Daoy (cell line): ENCODE measurements at regions not wholly inside any gene's neighbourhood (a gene's known extent, or its start where the extent isn't known, plus 50 kb on each side); places are given as distances from the start of the nearest gene placed in this dataset.

ENCODE experiments used
- DNase-seq: peaks from one replicate; pipeline ENCODE4 v3.0.0-alpha.2; 2015; ENCODE audit warnings: low read depth

- no peak for DNase-seq
These were observed 631.0 kb upstream of the ALCAM start for GRCh38 chr3:104735691-104736090.

GRCh38 chr3:104738271-104738670, 628.4 kb upstream of the ALCAM start:
- no peak for DNase-seq

DNA sequence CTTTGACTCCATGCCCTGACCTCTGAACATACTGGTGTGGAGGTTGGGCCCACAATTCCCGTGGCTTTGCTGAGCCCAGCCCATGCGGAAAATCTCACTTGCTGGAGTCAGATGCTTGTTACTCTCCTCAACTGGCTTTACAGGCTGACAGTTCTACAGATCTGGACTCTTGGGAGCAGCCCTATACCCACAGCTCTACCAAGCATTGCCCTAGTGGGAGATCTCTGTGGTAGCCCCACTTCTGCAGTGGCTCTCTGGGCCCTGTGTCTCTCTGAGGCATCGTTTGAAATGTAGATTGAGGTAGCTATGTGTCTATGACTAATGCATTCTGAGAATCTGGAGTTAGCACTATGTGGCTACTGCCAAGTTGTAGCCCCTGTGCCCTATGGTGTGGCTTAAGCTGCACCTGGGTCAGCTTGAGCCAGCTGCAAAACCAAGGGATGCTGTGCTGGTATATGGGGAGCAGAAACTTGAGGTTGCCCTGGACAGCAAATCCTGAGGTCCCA, 625.8 kb upstream of the ALCAM start:
- no peak for DNase-seq

DNA sequence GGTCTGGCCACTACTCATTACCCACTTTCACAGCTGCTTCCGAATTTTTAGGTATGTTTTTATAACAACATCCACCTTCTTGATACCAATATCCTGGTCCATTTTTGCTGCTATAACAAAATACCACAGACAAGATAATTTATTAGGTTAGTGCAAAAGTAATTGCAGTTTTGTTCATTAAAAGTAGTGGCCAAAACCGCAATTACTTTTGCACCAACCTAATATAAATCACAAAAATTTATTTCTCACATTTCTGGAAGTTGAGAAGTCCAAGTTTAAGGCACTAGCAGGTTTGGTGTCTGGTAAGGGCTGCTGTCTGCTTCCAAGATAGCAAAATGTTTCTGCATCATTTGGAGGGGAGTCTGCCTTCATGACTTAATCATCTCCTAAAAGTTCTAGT, 624.7 kb upstream of the ALCAM start:
- DNase-seq, result no peak

DNA sequence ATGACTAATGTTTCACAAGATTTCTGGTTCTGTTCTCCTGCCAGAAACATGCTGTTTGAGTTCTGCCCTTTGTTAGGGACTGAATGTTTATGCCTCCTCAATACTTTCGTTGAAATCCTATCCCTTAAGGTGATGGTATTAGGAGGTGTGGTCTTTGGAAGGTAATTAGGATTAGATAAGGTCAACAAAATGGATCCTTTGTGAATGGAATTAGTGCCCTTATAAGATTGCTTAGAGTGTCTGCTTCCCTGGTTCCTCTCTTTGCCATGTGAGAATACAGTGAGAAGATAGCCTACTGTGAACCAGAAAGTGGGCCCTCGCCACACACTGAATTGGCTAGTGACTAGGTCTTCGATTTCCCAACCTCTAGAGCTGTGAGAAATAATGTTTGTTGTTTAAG, 621.4 kb upstream of the ALCAM start:
- DNase-seq, result no peak

DNA sequence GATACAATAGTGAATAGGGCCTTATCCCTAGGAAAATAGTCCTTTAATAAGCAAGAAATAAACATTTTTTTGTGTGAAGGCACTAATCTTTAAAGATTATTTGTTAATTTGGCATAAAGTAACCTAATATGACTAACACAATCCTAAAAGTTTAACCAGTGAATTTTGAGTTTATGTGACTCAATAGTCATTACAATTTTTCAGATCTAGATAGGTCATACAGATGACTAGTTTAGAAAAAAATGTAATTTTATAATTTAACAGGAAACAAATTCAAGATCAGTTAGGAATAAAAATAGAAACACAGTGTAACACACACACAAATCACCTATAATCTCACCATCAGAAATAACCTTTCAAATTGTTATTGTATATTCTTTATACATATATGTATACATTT, 620.7 kb upstream of the ALCAM start:
- no peak for DNase-seq

GRCh38 chr3:104750581-104750980, 616.1 kb upstream of the ALCAM start:
- DNase-seq, result no peak

DNA sequence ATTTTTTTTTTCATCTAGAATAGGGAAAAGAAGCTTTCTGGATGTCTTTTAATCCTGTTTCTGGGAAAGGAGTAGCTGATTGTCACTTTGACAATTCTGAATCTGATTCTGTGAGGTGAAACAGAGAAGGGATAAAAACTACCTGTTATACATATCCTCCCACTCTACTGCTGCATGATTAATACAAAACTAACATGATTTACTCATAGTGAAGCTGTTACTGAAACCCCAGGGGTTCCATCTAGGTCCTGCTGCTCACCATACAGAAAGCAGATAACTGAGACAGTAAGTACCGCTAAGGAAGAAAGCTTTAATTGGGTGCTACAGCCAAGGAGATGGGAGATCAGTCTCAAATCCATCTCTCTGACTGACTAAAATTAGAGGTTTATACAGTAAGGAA, 610.9 kb upstream of the ALCAM start:
- DNase-seq, result no peak

DNA sequence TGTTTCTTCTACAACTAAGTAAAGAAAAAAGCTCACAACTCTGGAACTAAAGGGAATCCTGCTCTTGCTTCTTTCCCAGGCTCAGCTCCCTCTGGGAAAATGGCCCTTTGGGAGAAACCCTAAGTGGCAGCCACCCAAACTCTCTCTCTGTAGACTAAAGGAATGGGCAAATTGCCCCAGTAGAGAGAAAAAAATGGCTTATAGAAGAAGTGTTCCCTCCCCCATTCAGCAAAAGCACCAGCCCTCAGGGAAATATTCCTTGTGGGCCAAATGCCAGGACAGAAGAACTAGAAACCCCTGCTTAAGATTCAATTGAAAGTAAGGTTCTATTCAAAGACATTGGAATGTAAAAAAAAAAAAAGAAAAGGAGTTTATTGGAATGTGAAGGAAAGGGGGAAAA, 603.7 kb upstream of the ALCAM start:
- DNase-seq, result no peak

GRCh38 chr3:104764496-104764895, 602.2 kb upstream of the ALCAM start:
- no peak for DNase-seq

GRCh38 chr3:104768886-104769285, 597.8 kb upstream of the ALCAM start:
- DNase-seq, result no peak

GRCh38 chr3:104779324-104779723, 587.4 kb upstream of the ALCAM start:
- DNase-seq, result no peak

DNA sequence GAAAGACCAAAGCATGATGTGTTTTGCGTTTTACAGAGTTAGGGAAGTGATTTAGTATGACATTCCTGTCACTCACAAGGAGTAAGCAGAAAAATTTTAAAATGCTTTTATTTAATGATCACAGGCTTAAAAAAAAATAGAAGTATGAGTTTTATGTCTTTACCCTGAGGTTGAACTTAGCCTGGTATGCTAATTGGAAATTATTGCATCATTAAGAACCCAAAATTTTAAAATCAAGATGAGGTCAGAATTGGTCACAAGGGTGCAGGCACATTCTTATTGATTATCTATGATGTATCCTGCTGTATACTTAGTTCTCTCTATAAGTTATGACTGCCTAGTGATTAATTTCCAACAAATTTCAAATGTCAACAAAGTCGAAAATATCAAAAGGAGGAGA, 585.6 kb upstream of the ALCAM start:
- no peak for DNase-seq

DNA sequence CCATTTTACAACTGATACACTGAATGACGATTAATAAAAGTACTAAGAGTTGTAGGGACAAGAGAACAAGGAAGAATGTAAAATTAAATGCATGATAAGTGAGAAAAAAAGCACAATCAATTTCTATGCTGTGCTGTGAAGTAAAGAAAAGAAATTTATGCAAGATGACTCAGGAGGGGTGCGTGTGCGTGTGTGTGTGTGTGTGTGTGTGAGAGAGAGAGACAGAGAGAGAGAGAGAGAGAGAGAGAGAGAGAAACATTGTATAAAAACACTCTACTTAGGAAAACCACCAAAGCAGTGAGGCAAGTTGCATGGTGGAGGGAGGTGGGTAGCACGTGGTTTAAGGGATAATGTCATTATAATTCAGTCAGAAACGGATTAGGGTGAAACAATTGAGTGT, 580.8 kb upstream of the ALCAM start:
- DNase-seq, result no peak

GRCh38 chr3:104787306-104787705, 579.4 kb upstream of the ALCAM start:
- DNase-seq, result no peak

DNA sequence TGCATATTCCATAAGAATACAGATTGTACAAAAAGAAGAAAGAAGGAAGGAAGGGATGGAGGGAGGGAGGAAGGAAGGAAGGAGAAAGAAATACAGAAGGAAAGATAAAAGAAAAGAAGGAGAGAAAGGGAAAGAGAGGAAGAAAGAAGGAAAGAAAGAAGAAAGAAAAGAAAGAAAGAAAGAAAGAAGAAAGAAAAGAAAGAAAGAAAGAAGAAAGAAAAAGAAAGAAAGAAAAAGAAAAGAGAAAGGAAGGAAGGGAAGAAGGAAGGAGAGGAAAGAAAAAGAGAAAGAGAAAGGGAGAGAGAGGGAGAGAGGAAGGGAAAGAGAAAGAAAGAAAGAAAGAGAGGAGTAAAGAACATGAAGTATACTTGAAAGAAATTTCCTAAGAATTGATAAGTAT, 577.9 kb upstream of the ALCAM start:
- DNase-seq, result no peak

- DNase-seq, result no peak
These were observed 575.4 kb upstream of the ALCAM start for GRCh38 chr3:104791331-104791730.

- no peak for DNase-seq
These were observed 570.2 kb upstream of the ALCAM start for GRCh38 chr3:104796556-104796955.

DNA sequence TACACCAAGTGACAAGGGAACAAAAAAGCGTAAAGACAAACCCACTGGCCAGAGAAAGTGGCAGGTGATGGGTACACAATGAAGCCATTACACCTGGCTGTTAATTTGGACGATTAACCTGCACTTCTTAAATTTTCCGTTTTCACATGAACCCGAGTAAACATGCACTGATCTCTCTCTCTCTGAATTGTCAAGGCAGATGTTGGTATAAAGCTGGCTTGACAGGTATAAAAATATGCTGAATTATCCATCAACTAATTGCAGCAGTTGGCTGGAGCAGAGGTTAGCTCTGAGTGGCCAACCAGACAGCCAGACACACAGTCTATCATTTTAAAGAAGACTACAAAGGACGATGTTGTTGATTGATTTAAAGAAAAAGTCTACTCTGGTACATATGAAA, 561.7 kb upstream of the ALCAM start:
- no peak for DNase-seq

- no peak for DNase-seq
These were observed 561.2 kb upstream of the ALCAM start for GRCh38 chr3:104805508-104805907.

- no peak for DNase-seq
These were observed 555.8 kb upstream of the ALCAM start for GRCh38 chr3:104810896-104811295.

GRCh38 chr3:104816008-104816407, 550.7 kb upstream of the ALCAM start:
- no peak for DNase-seq

- no peak for DNase-seq
These were observed 550.0 kb upstream of the ALCAM start for GRCh38 chr3:104816716-104817115.

GRCh38 chr3:104819333-104819732, 547.4 kb upstream of the ALCAM start:
- no peak for DNase-seq

GRCh38 chr3:104820959-104821358, 545.8 kb upstream of the ALCAM start:
- no peak for DNase-seq
